COLO829 (cell line): ENCODE measurements at regions not wholly inside any gene's neighbourhood (a gene's known extent, or its start where the extent isn't known, plus 50 kb on each side); places are given as distances from the start of the nearest gene placed in this dataset.

ENCODE experiments used
- DNase-seq: peaks from one replicate; pipeline ENCODE4 v3.0.0; 2012; ENCODE audit warnings: low spot score

DNA sequence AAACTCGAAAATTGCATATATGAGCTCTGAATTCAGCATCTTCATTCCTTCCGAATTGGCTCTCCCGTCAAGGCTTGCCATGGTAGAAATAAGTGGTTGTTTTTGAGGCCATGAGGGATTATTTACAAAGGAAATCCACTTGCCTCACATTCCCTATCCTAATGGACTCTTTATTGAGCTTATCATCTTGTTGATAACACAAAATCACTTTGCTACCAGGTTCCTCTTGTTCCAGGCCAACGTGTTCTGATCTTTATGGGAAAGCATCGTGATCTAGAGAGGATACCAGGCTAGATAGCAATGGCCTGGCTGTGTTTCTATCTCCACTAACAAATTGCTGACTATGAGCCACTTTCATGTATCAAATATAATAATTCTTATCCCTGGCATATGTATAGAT, 811.7 kb downstream of the TLR4 start:
- DNase-seq: no peak

DNA sequence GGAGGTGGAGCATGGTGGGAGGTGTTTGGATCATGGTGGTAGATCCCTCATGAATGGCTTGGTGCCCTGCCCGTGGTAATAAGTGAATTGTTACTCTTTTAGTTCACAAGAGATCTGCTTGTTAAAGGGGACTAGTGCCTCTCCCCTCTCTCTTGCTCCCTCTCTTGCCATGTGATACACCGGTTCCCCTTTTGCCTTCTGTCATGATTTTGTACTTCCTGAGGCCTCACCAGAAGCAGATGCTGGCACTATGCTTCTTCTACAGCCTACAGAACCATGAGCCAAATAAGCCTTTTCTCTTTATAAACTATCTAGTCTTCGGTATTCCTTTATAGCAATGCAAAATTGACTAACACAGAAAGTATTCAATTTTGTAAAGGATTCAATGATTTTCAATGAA, 817.1 kb downstream of the TLR4 start:
- DNase-seq: no peak

DNA sequence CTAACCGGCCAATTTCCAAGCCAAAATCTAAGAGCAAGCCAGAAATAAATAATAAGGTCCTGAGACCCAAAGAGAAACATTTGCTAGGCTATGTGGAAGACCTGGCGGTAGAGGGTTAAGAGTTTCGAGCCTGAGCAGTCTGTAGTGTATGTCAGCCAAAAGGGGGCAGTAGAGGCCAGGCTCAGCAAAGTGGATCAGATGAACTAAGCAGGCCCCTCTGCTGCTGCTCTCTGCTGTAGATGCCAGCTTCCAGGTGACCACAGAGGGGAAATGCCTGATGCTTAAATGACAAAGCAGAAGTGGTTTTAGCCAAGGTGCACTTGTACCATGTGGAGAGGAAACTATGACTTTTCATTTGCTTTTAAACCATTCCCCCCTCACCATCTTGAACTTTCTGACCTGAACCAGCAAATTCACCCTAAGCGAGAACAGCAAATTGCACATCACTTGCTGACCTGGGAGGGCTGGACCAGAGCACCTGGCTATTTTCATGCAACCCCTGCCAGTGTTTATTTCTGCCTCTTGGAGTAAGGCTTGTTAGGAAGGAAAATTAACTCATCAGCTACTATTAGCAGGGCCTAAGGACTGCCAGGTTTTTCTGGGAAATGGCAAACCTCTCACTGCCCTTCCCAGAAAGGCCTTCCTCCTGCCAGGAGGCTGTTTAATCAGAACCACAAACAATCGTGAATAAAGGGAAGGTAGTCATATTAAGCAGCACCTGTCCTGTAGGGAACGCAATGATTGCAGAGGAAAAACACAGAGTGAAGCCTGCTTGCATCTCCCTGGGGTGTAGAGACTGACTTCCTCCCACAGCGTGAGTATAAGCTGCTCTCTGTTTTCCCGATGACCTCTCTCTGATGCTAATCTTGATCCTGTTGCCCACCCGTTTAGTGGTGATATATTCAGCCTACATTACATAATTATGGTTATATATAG, 818.2 kb downstream of the TLR4 start:
- DNase-seq: peak; percentile 62

DNA sequence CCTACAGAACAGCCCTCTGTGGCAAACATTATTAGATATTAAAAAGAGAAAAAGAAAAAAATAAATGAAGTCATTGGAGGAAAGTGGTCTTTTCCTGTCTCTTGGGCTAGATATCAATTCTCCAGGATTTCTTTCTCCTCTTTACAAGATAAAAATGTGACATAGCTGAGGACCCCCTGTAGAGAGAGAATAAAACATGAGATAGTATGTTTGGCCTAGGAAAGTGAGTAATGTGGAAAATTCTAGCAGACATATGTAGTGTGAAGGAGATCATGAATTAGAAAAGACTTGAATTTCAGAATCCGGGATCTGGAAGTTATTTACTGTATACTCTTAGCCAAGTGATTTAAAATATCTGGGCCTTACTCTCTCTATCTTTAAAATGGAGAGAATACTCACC, 823.1 kb downstream of the TLR4 start:
- no peak for DNase-seq

DNA sequence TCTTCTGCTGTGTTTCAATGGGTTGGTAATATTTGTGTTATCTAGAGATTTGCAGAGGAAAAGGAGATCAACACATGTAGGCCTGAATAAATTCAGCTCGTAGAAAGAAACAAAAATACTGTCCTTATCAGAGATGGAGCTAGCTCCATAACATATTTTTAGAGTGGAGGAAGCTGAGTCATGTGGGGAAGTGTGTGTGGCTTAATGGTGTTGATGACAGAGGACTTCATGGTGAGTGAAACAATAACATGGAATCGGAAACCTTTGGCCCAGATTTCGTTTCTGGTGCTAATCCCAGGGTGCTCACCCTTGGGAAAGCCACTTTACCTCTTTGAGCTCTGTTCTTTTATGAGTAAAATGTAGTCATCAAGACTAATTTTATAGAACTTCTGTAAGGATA, 825.0 kb downstream of the TLR4 start:
- DNase-seq: no peak

DNA sequence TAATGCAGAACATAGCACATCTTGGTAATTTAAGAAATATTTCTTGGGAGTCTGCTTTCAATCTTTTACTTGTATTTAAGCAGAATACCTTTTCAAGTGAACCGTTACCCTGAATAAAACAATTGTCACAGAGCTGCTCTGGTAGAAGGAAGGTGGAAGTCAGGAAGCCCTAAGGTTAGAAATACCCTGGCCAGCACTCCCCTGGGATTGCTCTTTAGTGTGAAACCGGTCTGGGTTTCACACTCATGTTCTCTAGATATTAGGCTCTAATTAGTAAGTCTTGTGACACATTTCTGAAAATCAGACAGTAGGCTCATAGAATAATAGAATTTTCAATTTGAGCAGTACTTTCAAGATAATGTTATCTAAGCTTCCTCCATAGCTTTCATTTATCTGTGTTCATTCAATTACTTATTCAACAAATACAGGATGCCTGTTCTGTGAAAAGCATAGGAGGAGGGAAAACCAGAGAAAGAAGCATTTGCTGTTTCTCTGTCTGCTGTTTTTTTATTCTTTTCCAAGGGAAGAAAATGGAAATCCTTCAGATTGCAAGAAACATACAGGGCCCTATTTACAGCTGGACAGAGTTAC, 825.5 kb downstream of the TLR4 start:
- no peak for DNase-seq

DNA sequence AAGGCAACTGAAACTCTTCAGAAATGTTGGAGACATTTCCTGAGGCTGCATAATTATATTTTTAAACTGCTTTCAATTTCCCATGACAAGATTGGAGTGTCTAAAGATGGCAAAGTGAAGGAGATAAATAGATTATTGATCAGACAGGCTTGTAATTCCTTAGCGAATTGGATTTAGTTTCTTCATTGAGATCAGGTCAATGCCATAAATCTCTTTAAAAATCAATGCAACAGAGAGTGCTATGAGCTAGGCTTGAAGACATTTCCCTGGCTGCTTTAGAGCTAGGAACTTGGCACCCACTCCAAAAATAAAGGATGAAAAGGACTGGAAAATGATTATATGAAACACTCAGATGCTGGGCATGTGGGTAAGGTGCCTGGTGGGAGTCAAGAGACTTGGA, 828.4 kb downstream of the TLR4 start:
- DNase-seq: no peak

DNA sequence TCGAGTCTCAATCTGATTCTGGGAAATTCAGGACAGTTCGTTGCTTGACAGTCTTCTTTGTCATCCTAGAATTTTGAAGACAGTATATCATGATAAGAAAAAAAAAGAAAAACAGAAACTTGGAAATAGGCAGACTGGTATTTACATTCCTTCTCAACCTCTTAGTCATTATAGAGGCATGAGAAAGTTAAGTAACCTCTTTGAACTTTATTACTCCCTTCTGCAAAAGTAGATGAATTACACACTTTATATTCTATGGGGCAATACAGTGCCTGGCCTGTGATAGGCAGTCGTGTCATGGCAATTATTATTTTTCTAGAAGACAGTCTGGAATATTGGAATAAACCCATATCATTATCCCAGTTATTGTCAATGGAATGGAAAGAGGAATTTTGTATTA, 828.9 kb downstream of the TLR4 start:
- no peak for DNase-seq

DNA sequence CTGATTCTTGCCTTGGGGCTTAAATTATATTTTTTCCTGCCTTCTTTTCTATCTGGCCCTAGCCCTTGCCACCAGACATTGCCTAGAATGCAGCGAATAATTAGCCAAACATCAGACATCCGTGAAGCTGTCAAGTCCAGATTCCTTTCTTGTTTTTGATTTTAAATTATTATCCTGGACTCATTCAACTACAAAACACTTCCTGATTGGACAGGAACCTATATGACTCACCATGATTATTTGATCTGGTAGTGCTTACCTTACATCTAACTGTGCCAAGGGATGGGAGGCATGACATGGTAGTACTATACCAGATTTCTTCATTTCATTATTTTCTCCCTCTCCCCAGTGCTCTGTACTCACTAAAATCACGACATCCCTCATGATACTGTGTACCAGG, 829.6 kb downstream of the TLR4 start:
- DNase-seq: no peak

DNA sequence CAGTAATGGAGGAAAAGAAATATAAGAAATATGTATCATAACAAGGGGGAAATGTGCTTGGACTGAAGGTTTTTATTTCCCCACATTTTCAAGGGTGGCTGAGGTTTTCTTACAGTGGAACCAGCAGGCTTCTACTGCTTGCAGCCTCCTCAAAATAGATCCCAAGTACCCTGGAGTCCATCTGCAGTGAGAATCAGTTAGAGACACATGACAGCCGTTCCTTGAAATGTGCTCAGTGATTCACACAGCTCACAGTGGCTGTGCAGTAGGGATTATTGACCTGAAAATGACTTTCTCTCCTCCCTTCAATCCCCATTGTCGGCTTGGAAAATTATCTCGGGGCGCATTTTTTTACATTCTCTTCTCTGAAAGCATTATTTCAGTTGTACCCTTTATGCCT, 832.0 kb downstream of the TLR4 start:
- DNase-seq: no peak

DNA sequence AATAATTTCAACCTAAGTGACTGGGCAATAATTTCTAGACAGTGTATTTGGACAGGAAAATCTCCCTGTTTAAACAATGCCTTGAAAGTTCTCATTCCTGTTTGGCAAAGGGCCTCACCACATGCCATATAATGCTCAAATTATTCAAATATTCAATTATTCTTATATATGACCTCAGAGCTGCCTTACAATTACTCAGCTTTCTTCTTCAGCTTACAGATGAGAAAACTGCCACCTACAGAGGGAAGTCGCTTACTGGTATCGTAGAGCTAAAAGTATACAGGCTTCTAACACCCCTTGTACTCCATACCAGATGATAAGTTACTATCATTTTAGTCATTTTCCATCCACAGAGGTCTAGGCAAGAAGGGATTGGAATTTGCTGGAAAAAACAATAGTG, 830.3 kb downstream of the BRINP1 start:
- DNase-seq: no peak

DNA sequence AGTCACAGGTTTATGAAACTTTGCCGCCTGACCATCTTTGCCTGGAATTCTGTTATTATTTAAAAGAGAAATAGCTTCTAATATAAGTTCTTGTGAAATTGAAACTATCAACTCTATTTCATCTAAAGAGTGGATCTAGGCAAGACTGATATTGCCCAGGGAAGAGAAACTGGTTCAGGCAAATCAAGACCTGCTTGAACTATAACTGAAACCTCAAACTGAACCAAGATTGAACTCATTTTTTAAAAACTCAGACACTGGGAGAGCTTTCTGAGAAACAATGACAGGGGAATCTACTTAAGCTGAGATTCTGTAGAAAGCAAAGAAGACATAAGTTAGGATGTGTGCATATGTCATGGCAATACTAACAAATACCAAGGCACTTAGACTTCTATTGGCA, 815.8 kb downstream of the BRINP1 start:
- no peak for DNase-seq

DNA sequence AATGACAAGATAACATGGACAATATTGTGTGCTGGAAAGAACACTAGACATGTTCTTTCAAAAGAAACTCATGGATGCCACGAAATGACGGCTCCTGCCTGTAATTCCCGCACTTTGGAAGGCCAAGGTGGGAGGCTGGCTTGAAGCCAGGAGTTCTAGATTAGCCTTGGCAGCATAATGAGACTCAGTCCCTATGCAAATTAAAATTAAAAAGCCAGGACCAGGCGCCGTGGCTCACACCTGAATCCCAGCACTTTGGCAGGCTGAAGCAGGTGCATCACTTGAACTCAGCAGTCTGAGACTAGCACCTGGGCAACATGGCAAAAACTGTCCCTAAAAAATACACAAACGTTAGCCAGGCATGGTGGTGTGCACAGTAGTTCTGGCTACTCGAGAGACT, 814.2 kb downstream of the BRINP1 start:
- DNase-seq: no peak

DNA sequence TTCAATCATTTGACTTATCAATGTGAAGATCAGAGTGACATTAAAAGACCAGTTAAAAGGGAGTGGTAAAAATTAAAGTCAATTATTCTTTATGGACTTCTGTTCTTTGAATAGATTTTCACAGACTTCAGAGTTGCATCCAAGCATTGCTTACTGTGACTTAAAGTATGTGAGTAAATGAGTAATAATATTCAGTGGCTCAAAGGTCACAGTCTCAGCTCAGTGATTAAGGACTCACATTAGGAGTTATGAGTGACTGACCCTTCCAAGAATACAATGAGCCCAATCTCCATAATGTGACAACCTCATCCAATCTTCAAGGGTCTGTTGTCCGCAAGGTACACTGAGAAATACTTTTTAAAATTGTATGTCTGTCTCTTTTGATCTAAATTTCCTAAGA, 811.2 kb downstream of the BRINP1 start:
- no peak for DNase-seq

DNA sequence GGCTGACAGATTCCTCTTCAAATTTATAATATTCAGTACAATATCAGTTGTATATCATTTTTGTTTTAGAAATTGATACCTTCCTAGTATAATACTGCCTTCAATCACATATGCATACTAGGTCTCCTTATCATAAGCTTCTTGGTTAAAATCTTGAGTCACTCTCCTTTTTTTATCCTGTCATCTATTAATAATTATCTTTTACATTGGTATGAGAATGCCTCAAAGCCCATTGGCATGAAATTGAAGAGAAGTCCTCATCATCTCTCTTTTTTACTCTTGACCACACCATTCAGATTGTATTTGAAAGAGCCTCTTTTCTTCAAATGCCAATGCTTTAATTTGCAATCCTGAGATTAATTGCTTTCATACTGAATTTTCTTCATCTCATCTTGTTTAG, 810.3 kb downstream of the BRINP1 start:
- no peak for DNase-seq

DNA sequence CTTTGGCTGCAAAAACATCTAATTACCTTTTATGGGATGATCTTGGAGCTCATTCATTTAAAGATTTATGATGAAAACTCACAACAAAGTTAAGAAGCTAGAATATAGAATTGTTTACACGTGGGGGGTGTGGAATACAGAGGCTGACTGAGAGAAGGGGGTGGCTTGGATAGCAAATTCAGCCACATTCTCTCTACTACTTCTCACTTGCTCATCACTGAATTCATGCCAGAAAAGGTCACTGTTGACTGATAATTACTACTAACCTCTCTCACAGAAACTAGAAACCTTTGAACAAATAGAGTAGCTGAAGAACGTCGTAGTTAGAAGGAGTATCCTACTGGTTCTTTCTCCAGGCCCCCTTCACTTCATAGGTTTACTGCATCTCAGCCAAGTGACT, 808.2 kb downstream of the BRINP1 start:
- no peak for DNase-seq

DNA sequence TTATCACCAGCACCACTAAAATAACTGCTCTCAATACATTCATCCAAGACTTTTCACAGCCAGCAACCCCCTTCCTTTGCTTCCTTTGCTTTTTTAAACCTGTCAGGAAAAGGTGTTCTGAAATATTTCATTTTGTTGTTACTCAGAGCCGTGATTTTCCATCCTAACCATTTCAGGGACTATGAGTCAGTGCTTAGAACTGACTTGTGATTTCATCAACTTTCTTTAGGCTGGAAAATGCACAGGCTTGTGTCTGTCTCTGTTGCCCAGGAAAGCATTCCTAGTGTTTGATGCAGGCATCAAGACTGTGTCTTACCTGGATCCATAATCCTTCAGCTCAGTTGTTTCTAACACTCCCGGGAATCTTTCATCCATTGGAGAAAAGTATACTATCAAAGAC, 805.6 kb downstream of the BRINP1 start:
- no peak for DNase-seq

DNA sequence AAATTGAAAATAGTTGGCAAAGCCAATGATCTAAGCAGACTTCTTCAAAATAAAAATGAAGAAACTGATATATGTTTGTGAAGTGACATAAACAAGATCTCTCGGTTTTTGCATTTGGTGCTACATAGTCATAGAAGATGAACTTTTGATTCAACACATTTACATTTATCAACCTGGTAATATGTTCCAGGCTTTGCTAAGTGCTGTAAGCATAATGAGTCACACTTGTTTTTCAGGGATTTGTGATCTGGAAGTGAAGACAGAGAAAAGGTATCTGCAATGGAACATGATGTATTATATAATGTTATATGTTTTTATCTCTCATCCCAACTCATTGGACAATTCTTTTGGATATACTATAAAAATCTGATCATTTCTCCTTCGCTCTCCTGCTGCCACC, 801.4 kb downstream of the BRINP1 start:
- no peak for DNase-seq

DNA sequence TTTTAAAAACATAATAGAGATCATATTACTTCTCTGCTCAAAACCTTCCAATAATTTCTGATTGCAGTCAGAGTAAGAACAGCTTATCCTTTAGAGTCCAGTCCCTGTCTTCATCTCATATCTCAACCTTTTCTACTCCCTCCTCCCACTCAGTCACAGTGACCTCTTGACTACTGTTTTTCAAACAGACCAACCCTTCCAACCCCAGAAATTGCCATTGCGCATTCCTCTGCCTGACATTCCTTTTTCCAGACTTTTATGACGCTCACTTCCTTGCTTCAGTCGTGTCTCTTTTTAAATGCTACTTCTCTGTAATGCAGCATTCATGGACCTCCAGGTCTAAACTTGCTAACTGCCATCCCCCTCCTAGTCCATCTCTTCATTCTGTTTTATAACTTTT, 800.5 kb downstream of the BRINP1 start:
- DNase-seq: no peak

DNA sequence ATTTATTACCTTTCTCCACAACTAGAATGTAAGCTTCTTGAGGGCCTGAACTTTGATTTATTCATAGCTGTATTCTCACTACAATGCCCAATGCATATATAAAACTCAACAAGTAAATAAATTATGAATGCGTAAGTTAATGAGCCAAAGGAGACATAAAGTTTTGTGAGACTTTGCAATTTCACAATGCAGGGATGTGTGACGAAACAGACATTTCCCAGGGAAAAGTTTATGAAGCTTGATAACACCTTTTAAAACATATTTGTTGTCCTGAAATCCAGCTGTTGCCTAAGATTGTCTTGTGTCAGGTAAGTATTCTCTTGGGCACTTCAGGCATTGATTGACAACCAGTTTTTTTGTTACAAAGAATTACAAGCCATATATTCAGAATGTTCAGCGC, 800.1 kb downstream of the BRINP1 start:
- no peak for DNase-seq

DNA sequence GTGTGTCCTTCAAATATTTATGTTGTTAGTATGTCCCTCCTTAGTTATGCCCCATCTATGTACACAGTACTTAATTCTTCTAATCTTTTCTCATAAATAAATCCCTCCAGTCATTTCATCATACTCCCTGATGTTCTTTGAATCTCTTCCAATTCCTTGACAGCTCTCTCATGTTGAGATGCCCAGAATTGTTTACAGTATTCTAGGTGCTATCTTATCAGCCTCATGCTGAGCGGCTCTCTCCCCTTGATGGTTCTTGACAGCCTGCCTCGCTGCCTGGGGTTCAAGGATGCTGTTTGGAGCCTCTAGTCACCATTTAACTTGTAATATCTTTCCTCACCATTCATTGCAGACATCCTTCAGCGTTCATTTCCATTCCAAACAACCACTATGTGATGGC, 799.2 kb downstream of the BRINP1 start:
- DNase-seq: no peak

DNA sequence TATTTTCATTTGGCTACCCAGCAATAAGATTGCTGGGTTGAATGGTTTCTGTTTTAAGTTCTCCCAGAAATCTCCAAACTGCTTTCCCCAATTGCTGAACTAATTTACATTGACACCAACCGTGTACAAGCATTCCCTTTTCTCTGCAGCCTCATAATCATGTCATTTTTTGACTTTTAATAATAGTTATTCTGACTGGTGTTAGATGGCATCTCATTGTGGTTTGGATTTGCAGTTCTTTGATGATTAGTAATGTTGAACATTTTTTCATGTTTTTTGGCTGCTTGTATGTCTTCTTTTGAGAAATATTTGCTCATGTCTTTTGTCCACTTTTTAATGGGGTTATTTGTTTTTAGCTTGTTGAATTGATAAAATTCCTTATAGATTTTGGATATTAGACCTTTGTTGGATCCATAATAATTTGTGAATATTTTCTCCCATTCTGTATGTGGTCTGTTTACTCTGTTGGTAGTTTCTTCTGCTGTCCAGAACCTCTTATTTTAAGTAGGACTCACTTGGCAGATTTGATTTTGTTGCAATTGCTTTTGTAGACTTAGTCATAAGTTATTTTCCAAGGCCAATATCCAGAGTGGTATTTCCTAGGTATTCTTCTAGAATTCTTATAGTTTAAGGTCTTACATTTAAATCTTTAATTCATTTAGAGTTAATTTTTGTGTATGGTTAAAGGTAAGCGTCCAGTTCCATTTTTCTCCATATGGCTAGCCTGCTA, 793.7 kb downstream of the BRINP1 start:
- DNase-seq: no peak

DNA sequence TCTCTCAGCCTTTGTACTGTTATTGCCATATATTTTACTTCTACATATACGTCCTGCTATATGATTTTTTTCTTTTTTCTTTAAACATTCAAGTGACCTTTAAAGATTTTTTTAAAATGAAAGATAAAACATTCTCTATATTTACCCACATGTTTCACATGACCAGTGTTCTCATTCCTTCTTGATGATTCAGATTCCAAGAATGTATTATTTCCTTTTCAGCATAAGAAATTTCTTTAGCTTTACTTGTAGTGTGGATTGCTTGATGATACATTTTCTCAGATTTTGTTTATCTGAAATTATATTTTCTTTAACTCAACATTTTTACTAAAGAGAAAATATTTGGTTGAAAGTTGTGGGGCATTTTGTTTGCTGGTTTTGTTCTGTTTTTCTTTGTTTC, 792.1 kb downstream of the BRINP1 start:
- peak; percentile 72 for DNase-seq
